Tongue (tissue), 1 donor: ENCODE measurements at regions not wholly inside any gene's neighbourhood (a gene's known extent, or its start where the extent isn't known, plus 50 kb on each side); places are given as distances from the start of the nearest gene placed in this dataset.
"Not testable (repeated sequence)": the region's sequence is repeated elsewhere in the genome, so short reads cannot be mapped to it uniquely, and the experiment has no call there.

ENCODE experiments used
- DNase-seq: peaks from one replicate; pipeline ENCODE4 v3.0.0-alpha.2; 2015

DNA sequence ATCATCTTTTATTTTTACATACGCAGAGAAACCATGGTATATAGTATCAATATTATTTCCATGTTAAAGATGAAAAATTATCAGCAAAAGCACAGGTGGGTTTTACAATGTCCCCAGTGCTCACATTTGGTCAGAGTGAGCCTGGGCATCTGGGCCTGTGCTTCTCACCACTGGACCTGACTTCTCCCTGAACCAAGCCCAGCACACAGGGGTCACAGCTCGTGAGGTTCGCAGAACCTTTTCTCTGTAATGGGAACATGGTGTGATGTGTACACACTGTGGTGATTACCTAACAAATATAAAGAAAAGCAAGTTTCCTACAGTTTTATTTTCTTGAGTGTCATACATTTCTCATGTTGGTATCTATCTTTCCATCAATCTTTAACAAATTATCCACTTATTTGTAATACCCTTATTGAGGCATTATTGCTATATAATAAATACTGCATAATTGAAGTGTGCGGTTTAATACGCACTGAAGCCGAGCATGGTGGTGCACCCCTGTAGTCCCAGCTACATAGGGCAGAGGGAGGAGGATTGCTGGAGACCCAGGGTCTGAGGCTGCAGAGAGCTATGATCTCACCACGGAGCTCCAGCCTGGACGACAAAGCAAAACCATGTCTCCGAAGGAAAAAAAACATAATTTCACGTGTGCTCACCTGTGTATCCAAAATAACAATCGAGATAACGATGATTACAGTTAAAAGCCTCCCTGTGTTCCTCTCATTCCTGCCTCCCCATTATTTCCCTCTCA lies 743.2 kb downstream of the TMEM121 start:
- DNase-seq = no peak

- not testable (repeated sequence) for DNase-seq
These were observed 744.2 kb downstream of the TMEM121 start for GRCh38 chr14:106270476-106271121.

DNA sequence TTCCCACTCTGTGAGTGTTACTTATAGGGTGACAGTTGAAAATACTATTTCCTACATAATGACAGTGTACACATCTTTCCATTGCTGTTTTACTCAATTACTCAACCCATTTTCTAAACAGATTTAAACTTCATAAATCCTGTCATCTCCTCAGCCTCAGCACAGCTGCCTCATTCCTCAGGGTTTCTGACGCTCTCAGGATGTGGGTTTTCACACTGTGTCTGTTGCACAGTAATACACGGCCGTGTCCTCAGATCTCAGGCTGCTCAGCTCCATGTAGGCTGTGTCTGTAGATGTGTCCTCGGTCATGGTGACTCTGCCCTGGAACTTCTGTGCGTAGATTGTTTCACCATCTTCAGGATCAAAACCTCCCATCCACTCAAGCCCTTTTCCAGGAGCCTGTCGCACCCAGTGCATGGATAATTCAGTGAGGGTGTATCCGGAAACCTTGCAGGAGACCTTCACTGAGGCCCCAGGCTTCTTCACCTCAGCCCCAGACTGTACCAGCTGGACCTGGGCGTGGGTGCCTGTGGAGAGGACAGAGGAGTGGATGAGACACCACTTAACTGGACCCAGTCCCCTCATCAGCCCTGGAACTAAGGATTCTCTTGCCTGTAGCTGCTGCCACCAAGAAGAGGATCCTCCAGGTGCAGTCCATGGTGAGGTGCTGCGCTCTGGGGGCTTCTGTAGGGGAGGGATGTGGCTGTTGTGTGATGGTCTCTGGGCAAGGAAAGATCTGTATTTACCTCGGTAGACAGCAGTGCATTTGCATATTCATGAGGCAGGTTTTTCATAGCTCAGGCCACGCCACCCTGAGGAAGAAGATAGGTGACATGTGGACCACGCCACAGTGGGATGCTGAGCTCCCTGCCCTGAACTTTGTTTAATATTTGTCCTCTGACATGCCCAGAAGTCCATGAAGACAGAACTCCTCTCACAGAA lies 750.2 kb downstream of the TMEM121 start:
- DNase-seq = no peak

DNA sequence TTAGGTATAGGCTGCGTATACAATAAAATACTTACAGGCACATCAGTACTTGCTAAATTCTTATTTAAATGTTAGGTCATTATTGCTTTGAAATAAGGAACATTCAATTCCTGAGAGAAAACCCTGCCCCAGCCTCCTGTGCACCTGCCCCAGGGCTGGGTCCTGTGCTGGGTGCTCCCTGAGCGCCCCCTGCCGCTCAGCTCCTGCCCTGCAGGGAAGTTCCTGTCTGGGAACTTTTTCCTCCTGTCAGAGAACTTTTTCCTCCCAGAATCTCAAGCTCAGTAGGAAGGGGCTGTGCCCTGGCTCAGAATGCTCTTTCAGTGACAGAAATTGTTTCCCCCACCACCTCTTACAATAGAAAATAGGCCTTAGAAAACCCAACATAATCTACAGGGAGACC lies 751.1 kb downstream of the TMEM121 start:
- no peak for DNase-seq

DNA sequence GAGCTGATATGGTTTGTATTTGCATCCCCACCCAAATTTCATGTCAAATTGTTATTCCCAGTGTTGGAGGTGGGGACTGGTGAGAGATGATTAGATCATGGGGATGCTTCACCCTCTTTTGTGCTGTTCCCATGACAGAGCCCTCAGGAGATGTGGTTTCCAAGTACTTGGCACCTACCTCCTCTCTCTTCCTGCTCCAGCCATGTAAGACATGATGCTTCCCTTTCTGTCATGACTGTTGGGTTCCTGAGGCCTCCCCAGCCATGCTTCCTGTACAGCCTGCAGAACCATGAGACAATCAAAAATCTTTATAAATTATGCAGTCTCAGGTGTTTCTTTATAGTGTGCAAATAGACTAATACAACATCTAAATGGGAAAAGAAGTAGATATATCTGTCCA lies 754.5 kb downstream of the TMEM121 start:
- no peak for DNase-seq

DNA sequence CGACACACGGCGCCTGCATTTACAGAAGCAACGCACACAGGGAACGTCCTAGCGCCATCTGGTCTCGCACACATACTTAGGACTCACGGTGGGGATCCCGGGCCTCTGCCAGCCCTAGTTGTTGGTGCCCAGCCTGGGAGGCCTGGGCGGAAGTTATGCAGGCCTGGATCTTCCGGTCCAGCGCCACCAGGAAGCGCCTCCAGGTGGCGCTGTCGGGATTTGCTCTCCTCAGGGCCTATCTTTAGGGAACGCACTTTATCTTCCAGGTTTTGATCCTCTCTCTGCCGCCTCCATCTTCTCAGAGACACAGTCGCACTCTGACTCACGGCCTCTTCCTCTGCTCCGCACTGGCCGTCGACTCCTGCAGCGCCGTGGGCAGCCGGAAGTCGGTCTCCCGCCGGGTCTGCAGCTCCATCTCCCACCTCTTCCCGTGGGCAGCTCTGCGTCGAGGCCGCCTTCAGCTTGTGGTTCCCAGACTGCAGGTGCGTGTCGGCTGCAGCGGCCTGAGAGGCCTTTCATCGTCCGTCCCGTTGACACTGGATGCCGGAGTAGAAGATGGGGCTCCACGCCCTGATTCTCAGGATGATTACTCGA lies 760.4 kb downstream of the TMEM121 start:
- DNase-seq = no peak

- DNase-seq = no peak
These were observed 761.1 kb downstream of the TMEM121 start for GRCh38 chr14:106287506-106287905.

GRCh38 chr14:106291626-106292025 lies 765.2 kb downstream of the TMEM121 start:
- no peak for DNase-seq

GRCh38 chr14:106294324-106294723 lies 767.9 kb downstream of the TMEM121 start:
- DNase-seq = no peak

GRCh38 chr14:106300951-106301510 lies 774.6 kb downstream of the TMEM121 start:
- DNase-seq = not testable (repeated sequence)

DNA sequence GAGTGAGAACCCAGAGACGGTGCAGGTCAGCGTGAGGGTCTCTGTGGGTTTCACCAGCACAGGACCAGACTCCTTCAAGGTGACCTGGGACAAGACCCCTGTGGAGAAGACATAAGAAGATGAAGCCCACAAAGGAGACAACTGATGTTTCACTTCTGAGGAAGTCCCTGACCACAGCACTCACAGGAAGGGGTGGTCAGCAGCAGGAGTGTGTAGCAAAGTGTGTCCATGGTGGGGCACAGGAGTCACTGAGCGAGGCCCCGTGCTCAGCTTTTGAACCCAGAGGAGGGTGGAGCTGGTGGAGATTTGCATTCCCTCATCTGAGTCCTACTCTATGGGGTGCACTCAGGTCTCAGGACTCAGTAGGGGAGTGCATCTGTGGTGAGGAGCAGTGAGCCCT lies 775.2 kb downstream of the TMEM121 start:
- DNase-seq = not testable (repeated sequence)

GRCh38 chr14:106302661-106303060 lies 776.3 kb downstream of the TMEM121 start:
- DNase-seq = no peak

DNA sequence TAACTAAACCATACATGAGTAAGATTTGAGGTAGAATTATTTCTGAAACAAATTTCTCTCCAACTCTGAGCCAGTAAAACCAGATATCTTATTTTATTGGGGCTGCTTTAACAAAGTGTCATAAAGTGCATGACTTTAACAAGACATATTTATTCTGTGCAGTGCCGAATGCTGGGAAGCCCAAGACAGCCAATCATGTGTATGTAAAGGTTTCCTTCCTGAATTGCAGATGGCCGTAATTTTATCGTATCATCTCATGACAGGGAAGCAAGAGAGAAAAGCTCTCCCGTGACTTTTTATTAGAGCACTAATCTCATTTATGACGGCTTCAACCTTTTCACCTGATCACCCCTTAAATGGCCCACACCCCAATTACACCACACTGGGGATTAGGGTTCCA lies 777.9 kb downstream of the TMEM121 start:
- DNase-seq = no peak

DNA sequence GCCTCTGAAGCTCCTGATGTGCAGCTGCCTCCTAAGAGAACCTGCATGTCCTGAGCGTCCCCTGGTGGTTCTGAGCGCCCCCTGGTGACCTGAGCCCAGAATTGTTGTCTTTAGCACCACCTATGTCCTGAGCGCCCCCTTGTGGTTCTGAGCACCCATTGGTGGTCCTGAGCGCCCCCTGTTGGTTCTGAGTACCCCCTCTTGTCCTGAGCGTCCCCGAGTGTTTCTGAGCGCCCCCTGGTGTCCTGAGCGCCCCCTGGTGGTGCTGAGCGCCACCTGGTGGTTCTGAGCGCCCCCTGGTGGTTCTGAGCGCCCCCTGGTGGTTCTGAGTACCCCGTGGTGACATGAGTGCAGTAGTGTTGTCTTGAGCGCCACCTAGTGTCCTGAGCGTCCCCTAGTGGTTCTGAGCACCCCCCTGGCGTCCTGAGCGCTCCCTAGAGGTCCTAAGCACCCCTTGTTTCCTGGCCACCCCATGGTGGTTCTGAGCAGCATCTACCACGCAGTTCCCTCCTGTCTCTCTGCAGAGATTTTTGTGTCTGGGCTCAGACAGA lies 782.5 kb downstream of the TMEM121 start:
- DNase-seq = no peak

GRCh38 chr14:106309423-106309822 lies 783.0 kb downstream of the TMEM121 start:
- no peak for DNase-seq

DNA sequence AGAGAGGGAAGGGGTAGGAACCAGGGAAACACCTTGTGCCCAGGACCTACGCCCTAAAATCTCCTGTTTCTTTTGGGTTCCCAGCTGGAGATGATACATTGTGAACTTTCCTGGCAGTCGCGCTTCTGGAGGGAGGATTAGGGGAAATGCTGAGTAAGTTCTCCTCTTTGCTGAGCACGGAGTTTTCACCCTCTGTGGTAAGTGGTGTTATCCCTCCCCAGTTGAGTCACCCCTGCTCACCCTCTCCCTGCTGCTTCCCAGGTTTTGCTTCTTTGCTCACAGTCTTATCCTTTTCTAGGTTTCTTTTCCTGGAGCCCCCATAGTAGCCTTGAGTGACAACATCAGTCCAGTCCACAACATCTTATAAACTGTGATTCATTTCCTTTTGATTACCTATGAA lies 789.1 kb downstream of the TMEM121 start:
- no peak for DNase-seq

DNA sequence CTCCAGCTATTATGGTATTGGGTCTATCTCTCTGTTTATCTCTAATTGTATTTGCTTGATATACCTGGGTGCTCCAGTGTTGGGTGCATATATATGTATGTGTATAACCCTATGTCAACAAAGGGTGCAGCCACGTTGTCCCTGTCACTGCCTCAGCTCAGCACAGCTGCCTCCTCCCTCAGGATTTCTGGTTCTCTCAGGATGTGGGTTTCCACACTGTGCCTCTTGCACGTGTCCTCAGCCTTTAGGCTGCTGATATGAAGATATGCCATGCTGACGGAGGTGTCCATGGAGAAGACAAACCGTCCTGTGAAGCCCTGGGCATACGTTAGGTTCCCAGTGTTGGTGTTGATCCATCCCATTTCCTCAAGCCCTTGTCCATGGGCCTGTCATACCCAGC lies 791.2 kb downstream of the TMEM121 start:
- DNase-seq = no peak

DNA sequence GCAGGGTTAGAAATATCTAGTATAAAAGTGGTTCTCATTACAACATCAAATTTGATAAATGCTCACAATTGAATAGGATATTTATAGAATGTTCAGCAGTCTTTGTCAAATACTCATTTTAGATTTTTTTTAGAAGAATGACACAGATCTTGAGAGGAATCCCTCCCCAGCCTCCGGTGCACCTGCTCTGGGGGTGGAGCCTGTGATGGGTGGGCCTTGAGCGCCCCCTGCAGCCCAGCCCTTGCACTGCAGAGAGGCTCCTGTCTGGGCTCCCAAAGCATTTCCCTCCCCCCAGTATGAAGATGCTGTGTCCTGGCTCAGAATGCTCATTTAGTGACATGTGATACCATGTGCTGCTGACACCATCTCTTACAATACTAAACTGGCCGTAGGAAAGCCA lies 792.3 kb downstream of the TMEM121 start:
- DNase-seq = no peak

DNA sequence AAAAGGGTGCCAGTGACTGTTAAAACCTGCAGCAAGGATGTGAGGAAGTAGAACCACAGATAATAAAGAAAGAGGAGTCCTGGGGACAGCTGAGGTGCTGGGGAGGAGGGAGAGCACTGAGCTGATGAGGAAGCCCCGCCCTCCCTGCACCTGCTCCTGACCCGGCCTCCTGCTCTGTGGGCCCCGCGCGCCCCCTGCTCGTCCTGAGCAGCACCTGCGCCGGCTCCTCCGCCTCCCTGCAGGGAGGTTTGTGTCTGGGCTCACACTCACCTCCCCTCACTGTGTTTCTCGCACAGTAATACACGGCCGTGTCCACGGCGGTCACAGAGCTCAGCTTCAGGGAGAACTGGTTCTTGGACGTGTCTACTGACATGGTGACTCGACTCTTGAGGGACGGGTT lies 797.6 kb downstream of the TMEM121 start:
- not testable (repeated sequence) for DNase-seq

DNA sequence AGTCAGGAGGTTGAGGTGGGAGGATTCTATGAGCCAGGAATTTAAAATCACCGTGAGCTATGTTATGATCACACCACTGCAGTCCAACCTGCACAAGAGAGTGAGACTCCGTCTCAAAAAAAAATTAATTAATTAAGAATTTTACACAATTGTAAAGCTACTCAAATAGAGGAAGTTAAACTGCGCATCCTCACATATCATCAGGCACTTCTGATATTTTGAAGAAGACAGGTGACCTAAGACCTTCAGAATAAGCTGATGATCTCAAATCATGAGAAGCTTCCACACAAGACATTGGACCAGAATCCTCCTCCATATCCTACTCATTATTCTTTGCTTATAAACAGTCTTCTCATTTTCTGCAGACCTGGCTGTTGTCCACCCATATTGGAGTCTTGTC lies 800.9 kb downstream of the TMEM121 start:
- no peak for DNase-seq

- DNase-seq = not testable (repeated sequence)
These were observed 801.4 kb downstream of the TMEM121 start for GRCh38 chr14:106327702-106328353.
